ENCODE measurements at regions not wholly inside any gene's neighbourhood (a gene's known extent, or its start where the extent isn't known, plus 50 kb on each side); places are given as distances from the start of the nearest gene placed in this dataset.

DNA sequence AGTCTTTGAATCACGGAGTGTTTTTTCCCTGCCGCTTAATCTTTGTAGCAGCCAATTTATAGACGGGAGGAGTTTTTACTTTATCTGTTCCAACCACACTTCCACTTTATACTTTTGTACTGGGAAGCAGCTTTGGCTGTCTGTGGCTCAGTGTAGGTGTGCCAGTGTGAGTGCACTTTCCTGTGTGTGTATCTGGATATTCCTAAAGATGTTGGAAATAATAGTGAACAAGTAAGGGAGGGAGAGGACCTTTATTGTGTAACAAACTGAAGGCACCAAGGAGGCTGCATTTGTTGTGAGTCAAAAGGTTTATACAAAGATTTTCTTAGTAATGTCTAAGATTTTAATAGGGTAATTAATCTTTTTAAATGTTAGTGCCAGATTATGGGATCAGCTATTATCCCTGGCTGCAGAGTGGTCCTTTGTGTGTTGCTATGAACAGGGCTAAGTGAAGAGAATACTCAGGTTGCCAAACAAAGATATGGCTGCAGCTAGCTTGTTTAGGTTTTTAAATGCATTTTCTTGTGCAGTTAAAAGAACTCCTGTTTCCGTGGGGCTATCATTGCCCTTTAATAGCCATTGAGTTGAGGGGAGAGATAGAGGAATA lies 226.3 kb downstream of the RNF144B start:
- CTCF ChIA-PET: no interaction called here
- TF ChIP-seq, protein P1, sequence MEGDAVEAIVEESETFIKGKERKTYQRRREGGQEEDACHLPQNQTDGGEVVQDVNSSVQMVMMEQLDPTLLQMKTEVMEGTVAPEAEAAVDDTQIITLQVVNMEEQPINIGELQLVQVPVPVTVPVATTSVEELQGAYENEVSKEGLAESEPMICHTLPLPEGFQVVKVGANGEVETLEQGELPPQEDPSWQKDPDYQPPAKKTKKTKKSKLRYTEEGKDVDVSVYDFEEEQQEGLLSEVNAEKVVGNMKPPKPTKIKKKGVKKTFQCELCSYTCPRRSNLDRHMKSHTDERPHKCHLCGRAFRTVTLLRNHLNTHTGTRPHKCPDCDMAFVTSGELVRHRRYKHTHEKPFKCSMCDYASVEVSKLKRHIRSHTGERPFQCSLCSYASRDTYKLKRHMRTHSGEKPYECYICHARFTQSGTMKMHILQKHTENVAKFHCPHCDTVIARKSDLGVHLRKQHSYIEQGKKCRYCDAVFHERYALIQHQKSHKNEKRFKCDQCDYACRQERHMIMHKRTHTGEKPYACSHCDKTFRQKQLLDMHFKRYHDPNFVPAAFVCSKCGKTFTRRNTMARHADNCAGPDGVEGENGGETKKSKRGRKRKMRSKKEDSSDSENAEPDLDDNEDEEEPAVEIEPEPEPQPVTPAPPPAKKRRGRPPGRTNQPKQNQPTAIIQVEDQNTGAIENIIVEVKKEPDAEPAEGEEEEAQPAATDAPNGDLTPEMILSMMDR (conservative IDR thresholded peaks at IDR 0.05; ENCODE audit: low read depth): no peak
- no peak overlapping the region for H3K27ac ChIP-seq
- POLR2A ChIA-PET (ENCODE audit: low non-redundant PET): no interaction called here
- no peak for DNase-seq (ENCODE audit: low spot score)

DNA sequence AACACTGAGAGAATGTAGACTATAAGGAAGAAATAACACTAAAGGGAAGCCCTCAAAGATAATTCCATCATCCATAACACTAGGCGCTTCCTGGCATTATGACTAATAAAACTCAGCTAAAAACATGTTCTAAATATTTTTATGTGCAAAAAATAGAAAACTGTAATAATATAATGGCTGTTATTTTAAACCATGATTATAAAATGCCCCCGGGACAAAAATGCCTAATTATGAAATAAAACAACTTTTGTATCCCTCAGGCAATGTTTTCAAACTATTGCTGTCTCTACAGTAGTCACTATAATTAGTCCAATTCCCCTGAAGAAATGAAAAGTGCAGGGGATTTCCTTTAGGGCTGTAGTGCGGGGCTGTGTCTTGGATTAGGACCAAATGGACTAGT lies 242.4 kb downstream of the RNF144B start:
- H3K27ac ChIP-seq: no peak overlapping the region
- no peak for DNase-seq (ENCODE audit: low spot score)
- ChIA-PET POLR2A (ENCODE audit: low non-redundant PET) (no interaction called here), CTCF (interaction anchor here (0.7 kb wide), 1 partner anchor 19 kb away, joined by 3 read pairs; no protein-coding TSS in a partner anchor)
- TF ChIP-seq, protein P1 (conservative IDR thresholded peaks at IDR 0.05; ENCODE audit: low read depth): no peak

DNA sequence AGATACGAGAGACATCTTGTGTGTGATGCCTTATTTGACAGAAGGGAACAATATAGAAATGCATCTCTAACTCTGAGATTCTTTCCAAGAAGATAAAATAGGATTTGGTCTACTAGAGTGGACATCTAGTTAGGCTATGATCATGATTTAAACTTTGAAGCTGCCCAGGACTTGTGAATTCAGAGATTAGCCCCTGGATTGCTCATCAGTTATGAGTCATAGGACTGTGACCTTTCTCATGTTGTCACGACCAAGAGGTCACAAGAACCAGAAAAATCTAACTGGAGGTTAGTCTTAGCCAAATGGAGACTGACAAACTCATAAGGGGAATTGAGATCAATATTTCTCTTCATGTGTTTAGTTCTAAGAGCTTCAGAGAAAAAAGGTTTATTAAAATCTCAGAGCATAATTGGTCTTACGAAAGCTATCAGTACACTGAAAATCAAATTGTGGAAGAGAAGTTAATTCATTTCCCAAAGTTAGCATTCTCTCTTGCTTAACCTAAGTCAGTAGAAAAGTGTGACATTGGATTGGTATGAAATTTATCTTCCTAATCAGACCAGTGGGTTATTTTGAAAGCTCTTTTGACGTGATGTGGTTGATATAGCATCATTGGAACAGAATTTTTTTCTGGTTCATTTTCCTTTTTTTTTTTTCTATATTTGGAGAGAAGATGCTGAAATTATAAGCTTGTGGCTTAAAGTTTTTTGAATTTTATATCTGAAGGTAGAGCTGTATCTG lies 245.7 kb downstream of the RNF144B start:
- H3K27ac ChIP-seq: no peak overlapping the region
- POLR2A ChIA-PET (ENCODE audit: low non-redundant PET): no interaction called here
- CTCF ChIA-PET: no interaction called here
- DNase-seq (ENCODE audit: low spot score): peak; percentile 18
- TF ChIP-seq, protein P1 (conservative IDR thresholded peaks at IDR 0.05; ENCODE audit: low read depth): no peak

DNA sequence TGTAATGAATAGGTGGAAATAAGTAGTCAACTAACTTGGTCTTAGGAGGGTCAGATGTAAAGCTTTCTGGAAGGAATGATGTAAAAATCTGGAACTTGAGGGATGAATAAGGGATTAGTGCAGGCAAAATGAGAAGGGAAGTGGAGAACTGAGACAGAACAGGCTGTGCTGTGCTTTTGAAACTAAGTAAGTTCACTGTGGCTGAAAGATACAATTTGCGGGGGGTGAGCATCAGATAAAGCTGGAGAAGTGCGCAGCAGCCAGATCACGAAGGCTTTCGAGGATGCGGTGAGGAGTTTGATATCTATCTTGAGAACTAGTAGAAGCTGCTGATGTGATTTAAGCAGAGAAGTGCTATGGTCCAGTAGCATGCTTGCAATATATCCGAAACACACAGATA lies 247.8 kb downstream of the RNF144B start:
- TF ChIP-seq, protein P1 (conservative IDR thresholded peaks at IDR 0.05; ENCODE audit: low read depth): no peak
- POLR2A ChIA-PET (ENCODE audit: low non-redundant PET): no interaction called here
- no peak overlapping the region for H3K27ac ChIP-seq
- CTCF ChIA-PET: no interaction called here
- no peak for DNase-seq (ENCODE audit: low spot score)

DNA sequence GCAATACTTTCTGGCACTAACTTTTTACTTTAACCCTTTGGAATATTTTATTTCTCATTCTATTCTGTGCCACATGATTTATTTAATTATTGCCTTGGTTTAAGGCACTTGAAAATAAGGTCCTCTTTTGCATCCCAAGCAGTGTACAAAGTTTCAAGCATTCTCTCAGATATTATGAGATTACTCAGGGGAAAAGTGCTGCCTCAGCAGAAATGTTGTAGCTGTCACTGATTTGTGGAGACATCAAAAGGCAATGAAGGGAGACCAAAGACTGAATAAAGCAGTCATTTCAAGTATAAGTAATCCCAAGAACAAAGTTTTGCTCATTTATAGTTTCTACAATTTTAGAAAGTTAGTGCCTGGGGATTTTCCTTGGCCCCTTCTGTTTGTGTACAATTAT lies 253.0 kb downstream of the RNF144B start:
- ChIA-PET POLR2A (ENCODE audit: low non-redundant PET) (no interaction called here), CTCF (no interaction called here)
- no peak for DNase-seq (ENCODE audit: low spot score)
- TF ChIP-seq, protein P1 (conservative IDR thresholded peaks at IDR 0.05; ENCODE audit: low read depth): no peak
- no peak overlapping the region for H3K27ac ChIP-seq

DNA sequence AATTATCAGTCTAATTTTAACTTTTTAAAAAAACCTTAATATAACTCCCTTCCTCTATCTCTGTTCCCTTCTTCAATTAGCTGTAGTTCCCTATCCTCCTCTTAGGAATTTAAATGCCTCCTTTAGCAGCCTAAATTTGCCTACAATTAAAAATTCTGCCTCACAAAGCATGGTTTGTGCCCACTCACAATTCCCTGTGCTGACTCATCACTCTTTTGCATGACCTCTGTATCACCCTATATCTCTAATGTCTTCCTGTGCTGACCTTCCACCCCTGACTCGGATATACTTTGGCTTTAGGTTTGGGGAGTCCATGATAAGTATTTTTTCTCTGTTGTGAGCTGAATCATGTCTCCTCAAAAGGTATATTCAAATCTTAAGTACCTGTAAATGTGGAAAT lies 253.6 kb downstream of the RNF144B start:
- no peak for DNase-seq (ENCODE audit: low spot score)
- POLR2A ChIA-PET (ENCODE audit: low non-redundant PET): no interaction called here
- TF ChIP-seq, protein P1 (conservative IDR thresholded peaks at IDR 0.05; ENCODE audit: low read depth): no peak
- H3K27ac ChIP-seq: no peak overlapping the region
- CTCF ChIA-PET: interaction anchor here (0.5 kb wide), 1 partner anchor 11 kb away, joined by 3 read pairs; no protein-coding TSS in a partner anchor

All from RWPE1 (cell line).